IMR-90 (cell line): ENCODE measurements at regions not wholly inside any gene's neighbourhood (a gene's known extent, or its start where the extent isn't known, plus 50 kb on each side); places are given as distances from the start of the nearest gene placed in this dataset.

Experiments used
- ATAC-seq: fragments of 200-7000 bp; cut with Tn5 transposase; 2 replicates; pipeline ENCODE4 v1.9.1; 2020; ENCODE audit warnings: low read depth, mild to moderate bottlenecking, moderate library complexity
- BruUV-seq: library from RNA; stranded (reverse); fragments of 400-500 nt; replicated peaks from 2 replicates; lab custom pipeline; 2021; lab: Mats Ljungman, UMichigan
- CTCF ChIA-PET: fragments of 300-600 bp; formaldehyde crosslinking; extraction: SDS; loops from one replicate; lab custom pipeline; 2021; ENCODE audit warnings: antibody characterized with exemption; lab: Yijun Ruan, JAX
- POLR2A ChIA-PET: fragments of 300-600 bp; sonication (Branson Sonifier 250); formaldehyde crosslinking; loops from one replicate; lab custom pipeline; 2022; ENCODE audit warnings: antibody characterized with exemption; ENCODE audit not compliant: unreplicated experiment; lab: Charles Lee
- DNase-seq: peaks from one replicate; pipeline ENCODE4 v3.0.0; 2013
- H2AFZ ChIP-seq: replicated peaks from 2 replicates; pipeline ENCODE3; 2013; ENCODE audit warnings: low read length, mild to moderate bottlenecking; ENCODE audit not compliant: poor library complexity
- H2AK5ac ChIP-seq: 2 replicates; pipeline ENCODE4 v1.6.1; 2013; ENCODE audit warnings: low read depth, low read length, inconsistent platforms
- H2AK9ac ChIP-seq: replicated peaks from 2 replicates; pipeline ENCODE3; 2013; ENCODE audit warnings: mild to moderate bottlenecking, low read depth, low read length, moderate library complexity; ENCODE audit not compliant: poor library complexity
- H2BK120ac ChIP-seq: 2 replicates; pipeline ENCODE4 v1.6.1; 2013; ENCODE audit warnings: low read depth, low read length, inconsistent platforms
- H2BK15ac ChIP-seq: 3 replicates; pipeline ENCODE4 v1.6.1; 2013; ENCODE audit warnings: low read depth, low read length, inconsistent platforms
- H2BK20ac ChIP-seq: 2 replicates; pipeline ENCODE4 v1.6.1; 2013; ENCODE audit warnings: low read depth, mild to moderate bottlenecking, inconsistent platforms, low read length, moderate library complexity
- H2BK5ac ChIP-seq: 2 replicates; pipeline ENCODE4 v1.6.1; 2013; ENCODE audit warnings: mild to moderate bottlenecking, low read depth, low read length, inconsistent platforms; ENCODE audit not compliant: poor library complexity, severe bottlenecking
- H3K14ac ChIP-seq: replicated peaks from 2 replicates; pipeline ENCODE4 v1.6.1; 2013; ENCODE audit warnings: low read depth, low read length, inconsistent platforms
- H3K18ac ChIP-seq: 2 replicates; pipeline ENCODE4 v1.6.1; 2013; ENCODE audit warnings: low read depth, low read length, control low read depth
- H3K23ac ChIP-seq: 2 replicates; pipeline ENCODE4 v1.6.1; 2013; ENCODE audit warnings: low read depth, low read length, inconsistent platforms
- H3K27ac ChIP-seq: 2 replicates; pipeline ENCODE4 v1.5.1; 2013; ENCODE audit warnings: mild to moderate bottlenecking, control low read depth, low read length; ENCODE audit not compliant: insufficient read depth
- H3K27me3 ChIP-seq: 2 replicates; pipeline ENCODE4 v1.6.1; 2013; ENCODE audit warnings: low read length; ENCODE audit not compliant: control insufficient read depth, insufficient read depth
- H3K36me3 ChIP-seq: 2 replicates; pipeline ENCODE4 v1.6.1; 2013; ENCODE audit warnings: low read length, mixed read lengths; ENCODE audit not compliant: control insufficient read depth, insufficient read depth
- H3K4ac ChIP-seq: 2 replicates; pipeline ENCODE4 v1.6.1; 2013; ENCODE audit warnings: low read depth, low read length, inconsistent platforms
- H3K4me1 ChIP-seq: 2 replicates; pipeline ENCODE4 v1.6.1; 2013; ENCODE audit warnings: low read length, mixed read lengths; ENCODE audit not compliant: control insufficient read depth, insufficient read depth
- H3K4me2 ChIP-seq: 2 replicates; pipeline ENCODE4 v1.6.1; 2013; ENCODE audit warnings: low read depth, mild to moderate bottlenecking, control low read depth, low read length, moderate library complexity
- H3K4me3 ChIP-seq: 2 replicates; pipeline ENCODE4 v1.5.1; 2013; ENCODE audit warnings: low read depth, mild to moderate bottlenecking, control low read depth, low read length, moderate library complexity; ENCODE audit not compliant: insufficient read depth
- H3K56ac ChIP-seq: 2 replicates; pipeline ENCODE4 v1.6.1; 2013; ENCODE audit warnings: low read length, inconsistent platforms; ENCODE audit not compliant: insufficient read depth; ENCODE audit errors: extremely low read depth
- H3K79me1 ChIP-seq, 2 experiments: 2 replicates each; pipeline ENCODE4 v1.6.1; 2013; ENCODE audit warnings: low read length in 2 of 2, inconsistent platforms in 1 of 2, low read depth in 1 of 2
- H3K9ac ChIP-seq: 2 replicates; pipeline ENCODE4 v1.6.1; 2013; ENCODE audit warnings: low read depth, low read length, control low read depth
- H3K9me1 ChIP-seq: 2 replicates; pipeline ENCODE4 v1.6.1; 2013; ENCODE audit warnings: low read length, inconsistent platforms; ENCODE audit not compliant: insufficient read depth
- H3K9me3 ChIP-seq: 2 replicates; pipeline ENCODE4 v1.6.1; 2013; ENCODE audit warnings: low read length; ENCODE audit not compliant: control insufficient read depth, insufficient read depth
- H4K20me1 ChIP-seq: 2 replicates; pipeline ENCODE4 v1.6.1; 2013; ENCODE audit warnings: low read length, inconsistent platforms; ENCODE audit not compliant: insufficient read depth
- H4K5ac ChIP-seq: 2 replicates; pipeline ENCODE4 v1.6.1; 2013; ENCODE audit warnings: mild to moderate bottlenecking, low read depth, low read length, control low read depth
- H4K8ac ChIP-seq, 2 experiments: 2 replicates each; pipeline ENCODE4 v1.6.1; 2013; ENCODE audit warnings: low read depth in 2 of 2, low read length in 2 of 2, control low read depth in 1 of 2, inconsistent platforms in 1 of 2
- H4K91ac ChIP-seq: 2 replicates; pipeline ENCODE4 v1.6.1; 2013; ENCODE audit warnings: low read depth, low read length, inconsistent platforms; ENCODE audit not compliant: insufficient read depth
- CEBPB ChIP-seq: IDR thresholded peaks from 2 replicates; pipeline ENCODE4 v1.6.1; 2012; ENCODE audit warnings: low read depth, low read length, improper control_type of control experiment
- CHD1 ChIP-seq: IDR thresholded peaks from 2 replicates; pipeline ENCODE4 v1.6.1; 2012; ENCODE audit warnings: low read depth, low read length, improper control_type of control experiment
- FOS ChIP-seq: fragments of 150-350 bp; IDR thresholded peaks from 2 replicates; pipeline ENCODE4 v1.6.1; 2016; ENCODE audit warnings: low read depth, low read length
- MXI1 ChIP-seq: IDR thresholded peaks from 2 replicates; pipeline ENCODE4 v1.6.1; 2012; ENCODE audit warnings: low read depth, mild to moderate bottlenecking, low read length, moderate library complexity, borderline replicate concordance
- RAD21 ChIP-seq: IDR thresholded peaks from 2 replicates; pipeline ENCODE4 v1.6.1; 2012; ENCODE audit warnings: low read length, improper control_type of control experiment
- RCOR1 ChIP-seq: IDR thresholded peaks from 2 replicates; pipeline ENCODE4 v1.6.1; 2012; ENCODE audit warnings: mild to moderate bottlenecking, low read length, improper control_type of control experiment; ENCODE audit not compliant: insufficient replicate concordance
- RFX5 ChIP-seq: IDR thresholded peaks from 2 replicates; pipeline ENCODE4 v1.8.0; 2012; ENCODE audit warnings: low read depth, mild to moderate bottlenecking, low read length, moderate library complexity
- WGBS, 2 experiments: methylation state at CpG; one replicate each; pipeline versions ENCODE4 v1.1.5 to v1.1.7; 2013; ENCODE audit warnings: missing lambda C conversion rate in 2 of 2; ENCODE audit not compliant: insufficient read length in 1 of 2; ENCODE audit errors: extremely low coverage in 2 of 2; 5-methylcytosine and 5-hydroxymethylcytosine counted together
- dilution Hi-C: fragments of 300-500 bp; cut with HindIII; formaldehyde crosslinking; loops from one replicate; pipeline ENCODE4 v1.14.3; 2018; ENCODE audit warnings: low sequenced_read_pairs; ENCODE audit not compliant: unreplicated experiment
- in situ Hi-C: fragments of 300-500 bp; cut with MboI; formaldehyde crosslinking; loops from 3 replicates; pipeline ENCODE4 v1.14.3; 2019; ENCODE audit warnings: low sequenced_read_pairs, inconsistent platforms, mixed read lengths
- intact Hi-C: fragments of 100-400 bp; cut with micrococcal nuclease; formaldehyde crosslinking; loops from 2 replicates; pipeline ENCODE4 v1.10.0; 2022
- TF ChIP-seq, protein P1 (sequence below): fragments of 150-350 bp; IDR thresholded peaks from 2 replicates; pipeline ENCODE4 v1.6.1; 2016; ENCODE audit warnings: low read depth, mild to moderate bottlenecking, low read length, moderate library complexity, borderline replicate concordance
- TF ChIP-seq, protein P2 (sequence below): fragments of 150-350 bp; IDR thresholded peaks from 2 replicates; pipeline ENCODE4 v1.6.1; 2017; ENCODE audit warnings: mild to moderate bottlenecking, antibody characterized with exemption, low read length, low read depth
- TF ChIP-seq, protein P3 (sequence below): conservative IDR thresholded peaks from 2 replicates; pipeline ENCODE4 v1.5.1; 2012; ENCODE audit warnings: mild to moderate bottlenecking, low read depth, low read length, improper control_type of control experiment

DNA sequence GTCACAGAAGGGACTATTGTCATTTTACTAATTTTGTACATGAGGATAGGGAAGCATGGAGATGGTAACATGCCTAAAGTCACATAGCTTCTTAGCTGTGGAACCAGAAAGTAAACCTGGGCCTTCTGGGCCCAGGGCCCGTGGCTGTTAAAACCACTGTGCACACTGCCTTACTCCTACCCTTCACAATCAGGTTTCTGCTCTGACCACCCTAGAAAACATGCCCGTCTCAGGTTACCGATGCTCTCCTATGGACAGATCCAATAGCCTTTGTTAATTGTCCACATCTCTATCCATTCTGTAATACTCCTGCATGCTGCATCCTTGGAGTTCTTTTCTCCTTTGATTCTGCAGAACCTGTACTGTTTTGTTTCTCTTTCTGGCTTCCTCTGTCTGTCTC is 79.0 kb upstream of the TACR1 start:
- Histone ChIP-seq H3K36me3 (no peaks in the 10 kb centered on the region), H3K79me1 (no peaks in the 10 kb centered on the region), H3K9me1 (no peaks in the 10 kb centered on the region), H3K4me3 (no peak overlapping the region), H3K56ac (no peak overlapping the region), H2BK120ac (peak overlapping the region; percentile 84), H3K4me2 (no peak overlapping the region), H2AK5ac (peak overlapping the region; percentile 70; the same call in 1 of the 2 replicates), H3K18ac (no peak overlapping the region), H2BK15ac (peak overlapping the region; percentile 23; the same call in 2 of the 3 replicates), H4K91ac (peak overlapping the region; percentile 70; the same call in 1 of the 2 replicates), H3K9me3 (no peaks in the 10 kb centered on the region), H2BK5ac (no peak overlapping the region), H4K5ac (no peak overlapping the region), H2AFZ (no peak overlapping the region), H3K9ac (no peak overlapping the region), H2AK9ac (no peak overlapping the region), H4K8ac (0 out of 4 replicates have a peak overlapping the region, but pooled peaks have one; percentile 44 to 57), H2BK20ac (peak overlapping the region; percentile 79), H3K23ac (peak overlapping the region; percentile 54; the same call in 1 of the 2 replicates), H3K27ac (no peak overlapping the region), H3K4ac (peak overlapping the region; percentile 52), H3K27me3 (no peaks in the 10 kb centered on the region), H3K4me1 (peaks cover 5% of the 10 kb centered on the region), H4K20me1 (no peaks in the 10 kb centered on the region), H3K14ac (no peak overlapping the region)
- ChIA-PET POLR2A (no interaction called here), CTCF (interaction anchor here (1.9 kb wide), 1 partner anchor 79 kb away, joined by 7 read pairs; the partner anchor contains the start of gene TACR1)
- intact Hi-C loops, result no loop called here
- DNase-seq (no peak), ATAC-seq (no peak)
- 100% methylated on average over 3 of the region's 3 CpGs; no CpG with 5 or more reads in 1 of the 2 experiments for WGBS, 2 experiments
- no peak for TF ChIP-seq FOS
- no peak for TF ChIP-seq CHD1
- TF ChIP-seq, protein P1, sequence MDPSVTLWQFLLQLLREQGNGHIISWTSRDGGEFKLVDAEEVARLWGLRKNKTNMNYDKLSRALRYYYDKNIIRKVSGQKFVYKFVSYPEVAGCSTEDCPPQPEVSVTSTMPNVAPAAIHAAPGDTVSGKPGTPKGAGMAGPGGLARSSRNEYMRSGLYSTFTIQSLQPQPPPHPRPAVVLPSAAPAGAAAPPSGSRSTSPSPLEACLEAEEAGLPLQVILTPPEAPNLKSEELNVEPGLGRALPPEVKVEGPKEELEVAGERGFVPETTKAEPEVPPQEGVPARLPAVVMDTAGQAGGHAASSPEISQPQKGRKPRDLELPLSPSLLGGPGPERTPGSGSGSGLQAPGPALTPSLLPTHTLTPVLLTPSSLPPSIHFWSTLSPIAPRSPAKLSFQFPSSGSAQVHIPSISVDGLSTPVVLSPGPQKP, result no peak
- no peak for TF ChIP-seq RAD21
- TF ChIP-seq CEBPB, result no peak
- no peak for TF ChIP-seq RCOR1
- no peak for TF ChIP-seq RFX5
- TF ChIP-seq, protein P2, sequence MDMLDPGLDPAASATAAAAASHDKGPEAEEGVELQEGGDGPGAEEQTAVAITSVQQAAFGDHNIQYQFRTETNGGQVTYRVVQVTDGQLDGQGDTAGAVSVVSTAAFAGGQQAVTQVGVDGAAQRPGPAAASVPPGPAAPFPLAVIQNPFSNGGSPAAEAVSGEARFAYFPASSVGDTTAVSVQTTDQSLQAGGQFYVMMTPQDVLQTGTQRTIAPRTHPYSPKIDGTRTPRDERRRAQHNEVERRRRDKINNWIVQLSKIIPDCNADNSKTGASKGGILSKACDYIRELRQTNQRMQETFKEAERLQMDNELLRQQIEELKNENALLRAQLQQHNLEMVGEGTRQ, result no peak
- TF ChIP-seq, protein P3, sequence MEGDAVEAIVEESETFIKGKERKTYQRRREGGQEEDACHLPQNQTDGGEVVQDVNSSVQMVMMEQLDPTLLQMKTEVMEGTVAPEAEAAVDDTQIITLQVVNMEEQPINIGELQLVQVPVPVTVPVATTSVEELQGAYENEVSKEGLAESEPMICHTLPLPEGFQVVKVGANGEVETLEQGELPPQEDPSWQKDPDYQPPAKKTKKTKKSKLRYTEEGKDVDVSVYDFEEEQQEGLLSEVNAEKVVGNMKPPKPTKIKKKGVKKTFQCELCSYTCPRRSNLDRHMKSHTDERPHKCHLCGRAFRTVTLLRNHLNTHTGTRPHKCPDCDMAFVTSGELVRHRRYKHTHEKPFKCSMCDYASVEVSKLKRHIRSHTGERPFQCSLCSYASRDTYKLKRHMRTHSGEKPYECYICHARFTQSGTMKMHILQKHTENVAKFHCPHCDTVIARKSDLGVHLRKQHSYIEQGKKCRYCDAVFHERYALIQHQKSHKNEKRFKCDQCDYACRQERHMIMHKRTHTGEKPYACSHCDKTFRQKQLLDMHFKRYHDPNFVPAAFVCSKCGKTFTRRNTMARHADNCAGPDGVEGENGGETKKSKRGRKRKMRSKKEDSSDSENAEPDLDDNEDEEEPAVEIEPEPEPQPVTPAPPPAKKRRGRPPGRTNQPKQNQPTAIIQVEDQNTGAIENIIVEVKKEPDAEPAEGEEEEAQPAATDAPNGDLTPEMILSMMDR, result no peak
- TF ChIP-seq MXI1, result no peak
- BruUV-seq, result no TSS peak
- dilution Hi-C loops, result no loop called here
- in situ Hi-C loops, result no loop called here
